Neural progenitor cell (in vitro differentiated cells): ENCODE measurements at regions not wholly inside any gene's neighbourhood (a gene's known extent, or its start where the extent isn't known, plus 50 kb on each side); places are given as distances from the start of the nearest gene placed in this dataset.

ENCODE experiments used
- CTCF ChIP-seq: fragments of 200-600 bp; sonication (generic); IDR thresholded peaks from 2 replicates; pipeline ENCODE4 v1.5.1; 2017; ENCODE audit warnings: antibody characterized with exemption, mild to moderate bottlenecking
- EZH2 ChIP-seq: fragments of 200-600 bp; sonication (generic); IDR thresholded peaks from 2 replicates; pipeline ENCODE4 v1.6.1; 2017; ENCODE audit warnings: antibody characterized with exemption, mild to moderate bottlenecking, moderate library complexity
- EZH2phosphoT487 ChIP-seq: fragments of 200-600 bp; sonication (generic); IDR thresholded peaks from 2 replicates; pipeline ENCODE4 v1.6.1; 2017; ENCODE audit warnings: antibody characterized with exemption

DNA sequence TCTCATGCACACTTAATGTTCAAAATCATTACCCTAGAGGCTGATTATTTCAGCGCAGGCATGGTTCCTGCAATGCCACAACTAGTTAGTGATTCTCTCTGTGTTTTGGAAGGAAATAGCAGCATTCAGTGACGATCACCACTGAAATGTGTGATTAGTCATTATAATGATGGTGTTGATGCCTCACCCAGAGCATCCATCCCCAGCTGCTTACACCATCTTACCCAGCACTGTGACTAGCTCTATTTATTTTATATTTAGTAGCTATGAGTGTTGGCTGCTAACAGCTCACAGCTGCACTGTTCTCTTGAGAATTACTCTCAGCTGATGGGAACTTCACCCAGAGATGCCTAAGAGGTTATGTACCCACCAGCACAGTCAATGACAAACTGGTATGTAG, 60.5 kb upstream of the TSPAN7 start:
- TF ChIP-seq CTCF (no peak), EZH2 (no peak), EZH2phosphoT487 (no peak)
